WTC11 (cell line): ENCODE measurements at regions not wholly inside any gene's neighbourhood (a gene's known extent, or its start where the extent isn't known, plus 50 kb on each side); places are given as distances from the start of the nearest gene placed in this dataset.

Source experiments
- ARID4B ChIP-seq: sonication (generic); formaldehyde crosslinking; IDR thresholded peaks from 2 replicates; pipeline ENCODE4 v1.8.0; 2023; ENCODE audit warnings: missing genetic modification reagents, mild to moderate bottlenecking, borderline replicate concordance
- CBFB ChIP-seq: sonication (generic); formaldehyde crosslinking; IDR thresholded peaks from 2 replicates; pipeline ENCODE4 v1.8.1; 2022; ENCODE audit warnings: mild to moderate bottlenecking, low read depth, missing genetic modification reagents
- CREB1 ChIP-seq: sonication (generic); formaldehyde crosslinking; IDR thresholded peaks from 2 replicates; pipeline ENCODE4 v1.8.0; 2023; ENCODE audit warnings: mild to moderate bottlenecking, missing genetic modification reagents
- CTCF ChIP-seq: fragments of 200-600 bp; IDR thresholded peaks from 2 replicates; pipeline ENCODE4 v1.8.0; 2022; ENCODE audit warnings: antibody characterized with exemption
- ELF4 ChIP-seq: sonication (generic); formaldehyde crosslinking; IDR thresholded peaks from 2 replicates; pipeline ENCODE4 v1.8.1; 2022; ENCODE audit warnings: low read depth, mild to moderate bottlenecking, moderate library complexity, missing genetic modification reagents
- ESRRA ChIP-seq: sonication (generic); formaldehyde crosslinking; IDR thresholded peaks from 2 replicates; pipeline ENCODE4 v1.8.1; 2022; ENCODE audit warnings: mild to moderate bottlenecking, missing genetic modification reagents, borderline replicate concordance
- MLX ChIP-seq: sonication (generic); formaldehyde crosslinking; IDR thresholded peaks from 2 replicates; pipeline ENCODE4 v1.8.1; 2023; ENCODE audit warnings: mild to moderate bottlenecking, missing genetic modification reagents, moderate library complexity
- NFATC4 ChIP-seq: fragments of 250-450 bp; sonication (Bioruptor Pico); IDR thresholded peaks from 2 replicates; pipeline ENCODE4 v1.9.0; 2021; ENCODE audit warnings: mild to moderate bottlenecking
- SMAD3 ChIP-seq: sonication (generic); formaldehyde crosslinking; IDR thresholded peaks from 2 replicates; pipeline ENCODE4 v1.8.0; 2022; ENCODE audit warnings: missing genetic modification reagents, mild to moderate bottlenecking, borderline replicate concordance
- SP1 ChIP-seq: sonication (generic); formaldehyde crosslinking; conservative IDR thresholded peaks from 2 replicates; pipeline ENCODE4 v1.8.1; 2022; ENCODE audit warnings: missing genetic modification reagents
- TEAD1 ChIP-seq: sonication (generic); formaldehyde crosslinking; IDR thresholded peaks from 2 replicates; pipeline ENCODE4 v1.8.0; 2022; ENCODE audit warnings: mild to moderate bottlenecking, missing genetic modification reagents
- USF2 ChIP-seq: sonication (generic); formaldehyde crosslinking; IDR thresholded peaks from 2 replicates; pipeline ENCODE4 v1.8.1; 2023; ENCODE audit warnings: mild to moderate bottlenecking, missing genetic modification reagents, moderate library complexity
- ZNF423 ChIP-seq: fragments of 250-450 bp; sonication (Bioruptor Pico); IDR thresholded peaks from 2 replicates; pipeline ENCODE4 v2.1.2; 2022; ENCODE audit warnings: mild to moderate bottlenecking, moderate library complexity
- TF ChIP-seq, protein P1 (sequence below): sonication (generic); formaldehyde crosslinking; IDR thresholded peaks from 2 replicates; pipeline ENCODE4 v1.8.0; 2022; ENCODE audit warnings: missing genetic modification reagents

GRCh38 chr5:51606921-51607320 lies 223.7 kb downstream of the ISL1 start:
- TF ChIP-seq ESRRA (no peak), ZNF423 (CRISPR knock-in tag) (no peak), SP1 (CRISPR knock-in tag) (no peak), CTCF (no peak), ARID4B (CRISPR knock-in tag) (no peak), MLX (CRISPR knock-in tag) (no peak), NFATC4 (CRISPR knock-in tag) (no peak), TEAD1 (CRISPR knock-in tag) (no peak), CREB1 (no peak), SMAD3 (CRISPR knock-in tag) (no peak), ELF4 (CRISPR knock-in tag) (no peak), USF2 (no peak), CBFB (no peak)
- TF ChIP-seq, protein P1, sequence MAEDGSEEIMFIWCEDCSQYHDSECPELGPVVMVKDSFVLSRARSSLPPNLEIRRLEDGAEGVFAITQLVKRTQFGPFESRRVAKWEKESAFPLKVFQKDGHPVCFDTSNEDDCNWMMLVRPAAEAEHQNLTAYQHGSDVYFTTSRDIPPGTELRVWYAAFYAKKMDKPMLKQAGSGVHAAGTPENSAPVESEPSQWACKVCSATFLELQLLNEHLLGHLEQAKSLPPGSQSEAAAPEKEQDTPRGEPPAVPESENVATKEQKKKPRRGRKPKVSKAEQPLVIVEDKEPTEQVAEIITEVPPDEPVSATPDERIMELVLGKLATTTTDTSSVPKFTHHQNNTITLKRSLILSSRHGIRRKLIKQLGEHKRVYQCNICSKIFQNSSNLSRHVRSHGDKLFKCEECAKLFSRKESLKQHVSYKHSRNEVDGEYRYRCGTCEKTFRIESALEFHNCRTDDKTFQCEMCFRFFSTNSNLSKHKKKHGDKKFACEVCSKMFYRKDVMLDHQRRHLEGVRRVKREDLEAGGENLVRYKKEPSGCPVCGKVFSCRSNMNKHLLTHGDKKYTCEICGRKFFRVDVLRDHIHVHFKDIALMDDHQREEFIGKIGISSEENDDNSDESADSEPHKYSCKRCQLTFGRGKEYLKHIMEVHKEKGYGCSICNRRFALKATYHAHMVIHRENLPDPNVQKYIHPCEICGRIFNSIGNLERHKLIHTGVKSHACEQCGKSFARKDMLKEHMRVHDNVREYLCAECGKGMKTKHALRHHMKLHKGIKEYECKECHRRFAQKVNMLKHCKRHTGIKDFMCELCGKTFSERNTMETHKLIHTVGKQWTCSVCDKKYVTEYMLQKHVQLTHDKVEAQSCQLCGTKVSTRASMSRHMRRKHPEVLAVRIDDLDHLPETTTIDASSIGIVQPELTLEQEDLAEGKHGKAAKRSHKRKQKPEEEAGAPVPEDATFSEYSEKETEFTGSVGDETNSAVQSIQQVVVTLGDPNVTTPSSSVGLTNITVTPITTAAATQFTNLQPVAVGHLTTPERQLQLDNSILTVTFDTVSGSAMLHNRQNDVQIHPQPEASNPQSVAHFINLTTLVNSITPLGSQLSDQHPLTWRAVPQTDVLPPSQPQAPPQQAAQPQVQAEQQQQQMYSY (CRISPR knock-in tag) = no peak
